ENCODE measurements at regions not wholly inside any gene's neighbourhood (a gene's known extent, or its start where the extent isn't known, plus 50 kb on each side); places are given as distances from the start of the nearest gene placed in this dataset.

- H3K4me3 ChIP-seq: no peak overlapping the region
- TF ChIP-seq CTCF (IDR thresholded peaks at IDR 0.05): no peak
- no peak for DNase-seq
These were observed 115.3 kb upstream of the ITGA1 start for GRCh38 chr5:52672459-52672858.

GRCh38 chr5:52673495-52673894 is 114.2 kb upstream of the ITGA1 start:
- no peak for DNase-seq
- Histone ChIP-seq H3K27me3 (no peaks in the 10 kb centered on the region), H3K4me3 (no peak overlapping the region), H3K4me1 (peaks cover 0 to 3% (median 0%) of the 10 kb centered on the region in 4 donors), H3K36me3 (no peaks in the 10 kb centered on the region), H3K9me3 (no peaks in the 10 kb centered on the region), H3K27ac (no peak overlapping the region)
- TF ChIP-seq CTCF (IDR thresholded peaks at IDR 0.05): no peak
- intact Hi-C loops (cut with DNase I; ENCODE audit: low total_unique reads): no loop called here

More at GRCh38 chr5:52672459-52672858, 115.3 kb upstream of the ITGA1 start:
- Histone ChIP-seq H3K27ac (no peak overlapping the region), H3K36me3 (no peaks in the 10 kb centered on the region), H3K4me1 (peaks cover 0 to 3% (median 0%) of the 10 kb centered on the region in 4 donors), H3K9me3 (no peaks in the 10 kb centered on the region), H3K27me3 (no peaks in the 10 kb centered on the region)
- intact Hi-C loops (cut with DNase I; ENCODE audit: low total_unique reads): no loop called here

GRCh38 chr5:52674815-52675545 is 112.7 kb upstream of the ITGA1 start:
- H3K9me3 ChIP-seq: no peaks in the 10 kb centered on the region
- H3K4me1 ChIP-seq: peaks cover 0 to 3% (median 0%) of the 10 kb centered on the region in 4 donors
- no peak for TF ChIP-seq CTCF (IDR thresholded peaks at IDR 0.05)
- intact Hi-C loops (cut with DNase I; ENCODE audit: low total_unique reads): no loop called here
- no peaks in the 10 kb centered on the region for H3K27me3 ChIP-seq
- DNase-seq: no peak
- no peak overlapping the region for H3K4me3 ChIP-seq
- no peak overlapping the region for H3K27ac ChIP-seq
- H3K36me3 ChIP-seq: no peaks in the 10 kb centered on the region

- no peak for TF ChIP-seq CTCF (IDR thresholded peaks at IDR 0.05)
- no peak overlapping the region for H3K27ac ChIP-seq
- DNase-seq: no peak
- H3K27me3 ChIP-seq: no peaks in the 10 kb centered on the region
- no peaks in the 10 kb centered on the region for H3K9me3 ChIP-seq
- intact Hi-C loops (cut with DNase I; ENCODE audit: low total_unique reads): no loop called here
- no peak overlapping the region for H3K4me3 ChIP-seq
- no peaks in the 10 kb centered on the region for H3K4me1 ChIP-seq
- H3K36me3 ChIP-seq: no peaks in the 10 kb centered on the region
These were observed 105.2 kb upstream of the ITGA1 start for GRCh38 chr5:52682492-52682891.

- TF ChIP-seq CTCF (IDR thresholded peaks at IDR 0.05): no peak
- H3K4me1 ChIP-seq: no peaks in the 10 kb centered on the region
- no peaks in the 10 kb centered on the region for H3K27me3 ChIP-seq
- intact Hi-C loops (cut with DNase I; ENCODE audit: low total_unique reads): no loop called here
- H3K9me3 ChIP-seq: no peaks in the 10 kb centered on the region
- DNase-seq: no peak
- H3K36me3 ChIP-seq: no peaks in the 10 kb centered on the region
- no peak overlapping the region for H3K4me3 ChIP-seq
- no peak overlapping the region for H3K27ac ChIP-seq
These were observed 103.7 kb upstream of the ITGA1 start for GRCh38 chr5:52684051-52684450.

Data from tibial artery (tissue), 4 donors.